CD4-positive, alpha-beta T cell (primary cell): ENCODE measurements at regions not wholly inside any gene's neighbourhood (a gene's known extent, or its start where the extent isn't known, plus 50 kb on each side); places are given as distances from the start of the nearest gene placed in this dataset.

ENCODE experiments used
- ATAC-seq: fragments of 200-7000 bp; cut with Tn5 transposase; one replicate; pipeline ENCODE4 v1.10.0; 2022; ENCODE audit warnings: mild to moderate bottlenecking; ENCODE audit not compliant: poor library complexity
- CTCF ChIA-PET: fragments of 350-600 bp; sonication (Branson Sonifier 250); formaldehyde crosslinking; loops from one replicate; lab custom pipeline; 2021; ENCODE audit warnings: antibody characterized with exemption, inconsistent platforms; lab: Charles Lee
- POLR2A ChIA-PET: fragments of 350-600 bp; sonication (Branson Sonifier 250); formaldehyde crosslinking; loops from one replicate; lab custom pipeline; 2021; ENCODE audit warnings: antibody characterized with exemption, inconsistent platforms; lab: Charles Lee
- DNase-seq, 14 experiments: peaks; one replicate each; pipeline ENCODE4 v3.0.0-alpha.2; 2013 to 2020; ENCODE audit warnings: mixed read lengths in 2 of 14
- H3K27ac ChIP-seq, 2 donors: one replicate each; pipeline versions ENCODE4 v1.5.1 to v1.7.0; 2013; ENCODE audit warnings: low read length in 2 of 2, low read depth in 1 of 2, mild to moderate bottlenecking in 1 of 2
- H3K27me3 ChIP-seq, 2 experiments: 1 replicate in 1 of 2; 2 replicates in 1 of 2; pipeline versions ENCODE4 v1.6.1 to v1.7.0; 2013; ENCODE audit warnings: low read length in 2 of 2, control low read depth in 1 of 2, mild to moderate bottlenecking in 1 of 2, moderate library complexity in 1 of 2; ENCODE audit not compliant: insufficient read depth in 2 of 2, control insufficient read depth in 1 of 2
- H3K36me3 ChIP-seq: one replicate; pipeline ENCODE4 v1.6.1; 2013; ENCODE audit warnings: low read length, control low read depth; ENCODE audit not compliant: insufficient read depth
- H3K4me1 ChIP-seq: one replicate; pipeline ENCODE4 v1.6.1; 2013; ENCODE audit warnings: low read length, control low read depth; ENCODE audit not compliant: insufficient read depth
- H3K4me3 ChIP-seq: one replicate; pipeline ENCODE4 v1.5.1; 2013; ENCODE audit warnings: mild to moderate bottlenecking, low read length, moderate library complexity
- H3K9me3 ChIP-seq, 2 experiments: 1 replicate in 1 of 2; 2 replicates in 1 of 2; pipeline versions ENCODE4 v1.6.1 to v1.7.0; 2013; ENCODE audit warnings: low read length in 2 of 2, mild to moderate bottlenecking in 2 of 2, control low read depth in 1 of 2, moderate library complexity in 1 of 2; ENCODE audit not compliant: control insufficient read depth in 1 of 2, insufficient read depth in 1 of 2
- H3K27ac Mint-ChIP-seq: one replicate; pipeline ENCODE4 v1.8.0; 2020; ENCODE audit warnings: mixed read lengths
- H3K27me3 Mint-ChIP-seq: one replicate; pipeline ENCODE4 v1.8.0; 2021; ENCODE audit warnings: mixed read lengths
- H3K36me3 Mint-ChIP-seq: one replicate; pipeline ENCODE4 v1.8.0; 2021; ENCODE audit warnings: low read depth, mixed read lengths
- H3K4me1 Mint-ChIP-seq: one replicate; pipeline ENCODE4 v1.8.0; 2021; ENCODE audit warnings: low read depth, mixed read lengths
- H3K4me3 Mint-ChIP-seq: one replicate; pipeline ENCODE4 v1.8.0; 2020; ENCODE audit warnings: mild to moderate bottlenecking, mixed read lengths
- H3K9me3 Mint-ChIP-seq: one replicate; pipeline ENCODE4 v1.8.0; 2020; ENCODE audit warnings: mixed read lengths
- intact Hi-C, 2 experiments: fragments of 100-400 bp; cut with DNase I in 1 of 2; cut with micrococcal nuclease in 1 of 2; formaldehyde crosslinking; loops; one replicate each; pipeline versions ENCODE4 v1.15.1 to v1.9.0; 2023 to 2025; cut with DNase I, micrococcal nuclease
- TF ChIP-seq, protein P1 (sequence below): fragments of 200-600 bp; IDR thresholded peaks from one replicate; pipeline ENCODE4 v1.8.0; 2022; ENCODE audit warnings: antibody characterized with exemption, mild to moderate bottlenecking

DNA sequence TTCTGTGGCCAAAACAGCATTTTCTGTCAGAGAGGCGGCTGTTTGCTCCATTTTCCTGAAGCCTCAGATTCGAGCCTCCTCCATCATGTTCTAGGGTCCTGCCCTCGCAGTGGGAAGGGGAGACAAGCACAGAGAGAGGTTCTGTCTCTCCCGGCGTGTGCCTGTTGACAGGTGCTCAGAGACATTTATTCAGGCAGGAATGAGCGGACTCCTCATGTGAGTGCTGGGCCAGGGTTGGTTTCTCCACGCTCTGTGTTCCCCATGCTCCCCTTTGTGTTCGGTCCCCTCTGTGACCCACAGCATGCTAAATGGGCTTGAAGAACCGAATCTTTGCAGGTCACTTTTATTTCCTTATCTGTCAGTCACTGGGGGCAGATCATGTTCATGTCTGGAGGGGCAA lies 374.6 kb downstream of the GLRX3 start:
- Mint-ChIP-seq H3K9me3 (no peaks in the 10 kb centered on the region), H3K36me3 (no peaks in the 10 kb centered on the region), H3K27ac (no peak overlapping the region), H3K4me3 (no peak overlapping the region), H3K4me1 (no peaks in the 10 kb centered on the region), H3K27me3 (peaks cover 13% of the 10 kb centered on the region)
- DNase-seq: no peak
- Histone ChIP-seq H3K27ac (no peak overlapping the region), H3K4me1 (no peaks in the 10 kb centered on the region), H3K4me3 (no peak overlapping the region), H3K36me3 (no peaks in the 10 kb centered on the region), H3K27me3 (peaks cover 0 to 4% of the 10 kb centered on the region in 2 experiments), H3K9me3 (peaks cover 0 to 10% of the 10 kb centered on the region in 2 experiments)
- intact Hi-C loops: no loop called here
- ChIA-PET CTCF (no interaction called here), POLR2A (no interaction called here)
- TF ChIP-seq, protein P1, sequence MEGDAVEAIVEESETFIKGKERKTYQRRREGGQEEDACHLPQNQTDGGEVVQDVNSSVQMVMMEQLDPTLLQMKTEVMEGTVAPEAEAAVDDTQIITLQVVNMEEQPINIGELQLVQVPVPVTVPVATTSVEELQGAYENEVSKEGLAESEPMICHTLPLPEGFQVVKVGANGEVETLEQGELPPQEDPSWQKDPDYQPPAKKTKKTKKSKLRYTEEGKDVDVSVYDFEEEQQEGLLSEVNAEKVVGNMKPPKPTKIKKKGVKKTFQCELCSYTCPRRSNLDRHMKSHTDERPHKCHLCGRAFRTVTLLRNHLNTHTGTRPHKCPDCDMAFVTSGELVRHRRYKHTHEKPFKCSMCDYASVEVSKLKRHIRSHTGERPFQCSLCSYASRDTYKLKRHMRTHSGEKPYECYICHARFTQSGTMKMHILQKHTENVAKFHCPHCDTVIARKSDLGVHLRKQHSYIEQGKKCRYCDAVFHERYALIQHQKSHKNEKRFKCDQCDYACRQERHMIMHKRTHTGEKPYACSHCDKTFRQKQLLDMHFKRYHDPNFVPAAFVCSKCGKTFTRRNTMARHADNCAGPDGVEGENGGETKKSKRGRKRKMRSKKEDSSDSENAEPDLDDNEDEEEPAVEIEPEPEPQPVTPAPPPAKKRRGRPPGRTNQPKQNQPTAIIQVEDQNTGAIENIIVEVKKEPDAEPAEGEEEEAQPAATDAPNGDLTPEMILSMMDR: no peak
- no peak for ATAC-seq

DNA sequence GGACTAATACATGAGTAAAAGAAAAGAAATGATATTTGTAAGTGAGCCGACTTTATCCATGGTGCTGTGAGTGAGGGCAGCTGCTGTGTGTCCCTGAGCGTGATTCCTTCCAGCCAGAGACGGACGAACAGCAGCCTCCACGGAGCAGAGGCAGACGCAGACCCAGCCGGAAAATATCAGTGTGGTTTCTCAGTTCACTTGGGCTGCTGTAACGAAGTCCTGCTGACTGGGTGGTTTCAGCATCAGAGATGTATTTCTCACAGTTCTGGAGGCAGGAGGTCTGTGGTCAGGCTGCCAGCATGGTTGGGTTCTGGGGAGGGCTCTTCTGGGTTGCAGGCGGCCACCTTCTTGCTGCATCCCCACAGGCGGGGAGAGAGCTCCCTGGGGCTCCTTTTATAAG lies 375.6 kb downstream of the GLRX3 start:
- no peak overlapping the region for H3K4me3 Mint-ChIP-seq
- H3K36me3 Mint-ChIP-seq: no peaks in the 10 kb centered on the region
- no peaks in the 10 kb centered on the region for H3K9me3 Mint-ChIP-seq
- peaks cover 0 to 14% of the 10 kb centered on the region in 2 experiments for H3K9me3 ChIP-seq
- ATAC-seq: no peak
- peaks cover 8% of the 10 kb centered on the region for H3K27me3 Mint-ChIP-seq
- TF ChIP-seq, protein P1: no peak
- no peak overlapping the region for H3K27ac ChIP-seq
- ChIA-PET CTCF (no interaction called here), POLR2A (no interaction called here)
- no peak for DNase-seq
- intact Hi-C loops: no loop called here
- H3K4me1 Mint-ChIP-seq: no peaks in the 10 kb centered on the region
- no peaks in the 10 kb centered on the region for H3K36me3 ChIP-seq
- H3K27ac Mint-ChIP-seq: no peak overlapping the region
- no peak overlapping the region for H3K4me3 ChIP-seq
- peaks cover 0 to 4% of the 10 kb centered on the region in 2 experiments for H3K27me3 ChIP-seq
- H3K4me1 ChIP-seq: no peaks in the 10 kb centered on the region

DNA sequence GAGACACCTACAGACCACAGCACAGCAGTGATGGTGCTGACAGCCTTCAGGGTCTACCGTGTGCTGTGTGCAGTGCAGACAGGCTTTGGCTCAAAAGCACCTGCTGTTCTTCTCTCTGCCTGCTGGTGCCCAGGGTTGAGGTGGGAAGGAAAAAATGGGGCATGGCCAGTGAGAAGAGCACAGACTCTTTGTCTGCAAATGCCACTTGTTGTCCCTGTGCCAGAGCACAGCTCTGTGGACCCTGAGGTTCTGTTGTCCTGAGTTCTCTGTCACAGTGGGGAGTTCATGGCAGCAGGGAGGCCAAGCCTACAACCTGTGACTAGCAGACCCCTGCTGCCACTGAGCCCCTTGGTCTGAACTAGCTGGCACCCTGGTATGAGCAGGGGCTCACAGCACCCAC lies 376.7 kb downstream of the GLRX3 start:
- H3K4me1 Mint-ChIP-seq: no peaks in the 10 kb centered on the region
- Histone ChIP-seq H3K27me3 (peaks cover 0 to 4% of the 10 kb centered on the region in 2 experiments), H3K36me3 (no peaks in the 10 kb centered on the region), H3K27ac (no peak overlapping the region), H3K4me1 (no peaks in the 10 kb centered on the region), H3K4me3 (no peak overlapping the region), H3K9me3 (peaks cover 0 to 21% of the 10 kb centered on the region in 2 experiments)
- POLR2A ChIA-PET: no interaction called here
- intact Hi-C loops: no loop called here
- no peak for ATAC-seq
- peaks cover 8% of the 10 kb centered on the region for H3K27me3 Mint-ChIP-seq
- no peak for DNase-seq
- no peak overlapping the region for H3K4me3 Mint-ChIP-seq
- H3K27ac Mint-ChIP-seq: no peak overlapping the region
- H3K36me3 Mint-ChIP-seq: no peaks in the 10 kb centered on the region
- CTCF ChIA-PET: no interaction called here
- no peaks in the 10 kb centered on the region for H3K9me3 Mint-ChIP-seq
- TF ChIP-seq, protein P1: no peak
